Endothelial cell of umbilical vein (primary cell): ENCODE measurements at regions not wholly inside any gene's neighbourhood (a gene's known extent, or its start where the extent isn't known, plus 50 kb on each side); places are given as distances from the start of the nearest gene placed in this dataset.

Experiments used
- BruUV-seq: library from RNA; stranded (reverse); fragments of 400-500 nt; replicated peaks from 2 replicates; lab custom pipeline; 2021; lab: Mats Ljungman, UMichigan
- CTCF ChIA-PET: fragments of 300-600, 350-600 bp; sonication (Branson Sonifier 250); formaldehyde crosslinking; loops from one replicate; lab custom pipeline; 2021; ENCODE audit warnings: antibody characterized with exemption, inconsistent platforms; lab: Charles Lee
- POLR2A ChIA-PET: fragments of 300-600, 350-600 bp; sonication (Branson Sonifier 250); formaldehyde crosslinking; loops from one replicate; lab custom pipeline; 2021; ENCODE audit warnings: antibody characterized with exemption, inconsistent platforms; lab: Charles Lee
- DNase-seq: peaks from one replicate; pipeline ENCODE4 v3.0.0-alpha.2; 2011; ENCODE audit warnings: low read depth, low spot score
- FAIRE-seq: peaks from 2 replicates; lab custom pipeline; 2011; peaks lifted over from hg19 to GRCh38; lab: Jason Lieb, UNC
- H2AFZ ChIP-seq: 2 replicates; pipeline ENCODE4 v1.6.0; 2012; ENCODE audit warnings: low read depth, low read length, control low read depth, inconsistent platforms
- H3K27ac ChIP-seq: 2 replicates; pipeline ENCODE4 v1.5.1; 2011; ENCODE audit warnings: low read depth, mild to moderate bottlenecking, control low read depth, low read length, moderate library complexity; ENCODE audit not compliant: insufficient read depth
- H3K27me3 ChIP-seq, 2 experiments: 2 replicates each; pipeline versions ENCODE4 v1.6.0 to v1.6.1; 2011; ENCODE audit warnings: low read length in 2 of 2, mixed read lengths in 1 of 2; ENCODE audit not compliant: control insufficient read depth in 2 of 2, insufficient read depth in 2 of 2
- H3K36me3 ChIP-seq, 2 experiments: 2 replicates in 1 of 2; 3 replicates in 1 of 2; pipeline ENCODE4 v1.5.1; 2011; ENCODE audit warnings: low read length in 2 of 2, mild to moderate bottlenecking in 1 of 2, moderate library complexity in 1 of 2; ENCODE audit not compliant: control insufficient read depth in 2 of 2, insufficient read depth in 2 of 2; ENCODE audit errors: extremely low read depth in 1 of 2
- H3K4me1 ChIP-seq: 3 replicates; pipeline ENCODE4 v1.5.1; 2011; ENCODE audit warnings: mild to moderate bottlenecking, low read length; ENCODE audit not compliant: control insufficient read depth, insufficient read depth; ENCODE audit errors: extremely low read depth
- H3K4me2 ChIP-seq: 2 replicates; pipeline ENCODE4 v1.6.1; 2011; ENCODE audit warnings: low read length, control low read depth, mixed read lengths; ENCODE audit not compliant: insufficient read depth
- H3K4me3 ChIP-seq, 3 experiments: fragments of 200-600 bp in 1 of 3; sonication (generic), shearing (Covaris generic) in 1 of 3; replicated peaks in 1 of 3; 2 replicates each; pipeline ENCODE4 v1.5.1; 2011 to 2016; ENCODE audit warnings: control low read depth in 3 of 3, low read length in 3 of 3, mild to moderate bottlenecking in 2 of 3, inconsistent platforms in 1 of 3, low read depth in 1 of 3, moderate library complexity in 1 of 3; ENCODE audit not compliant: insufficient read depth in 1 of 3
- H3K79me2 ChIP-seq: 2 replicates; pipeline ENCODE4 v1.6.0; 2012; ENCODE audit warnings: low read length, inconsistent platforms; ENCODE audit not compliant: control insufficient read depth, insufficient read depth
- H3K9ac ChIP-seq: replicated peaks from 2 replicates; pipeline ENCODE3; 2011; ENCODE audit warnings: low read length, control low read depth; ENCODE audit not compliant: insufficient read depth; ENCODE audit errors: extremely low read depth
- H3K9me1 ChIP-seq: replicated peaks from 3 replicates; pipeline ENCODE4 v1.6.0; 2011; ENCODE audit warnings: mild to moderate bottlenecking, low read length; ENCODE audit not compliant: control insufficient read depth, insufficient read depth; ENCODE audit errors: extremely low read depth
- H3K9me3 ChIP-seq: replicated peaks from 2 replicates; pipeline ENCODE4 v1.5.1; 2012; ENCODE audit warnings: low read length, inconsistent platforms; ENCODE audit not compliant: control insufficient read depth, insufficient read depth
- H4K20me1 ChIP-seq: replicated peaks from 2 replicates; pipeline ENCODE3; 2011; ENCODE audit warnings: mild to moderate bottlenecking, low read length; ENCODE audit not compliant: control insufficient read depth, insufficient read depth; ENCODE audit errors: extremely low read depth
- EZH2 ChIP-seq: IDR thresholded peaks from 2 replicates; pipeline ENCODE4 v1.6.1; 2012; ENCODE audit warnings: borderline replicate concordance, low read depth, mild to moderate bottlenecking, moderate library complexity, low read length, inconsistent platforms; ENCODE audit not compliant: severe bottlenecking
- FOS ChIP-seq: IDR thresholded peaks from 2 replicates; pipeline ENCODE4 v1.6.1; 2011; ENCODE audit warnings: mild to moderate bottlenecking, low read length, moderate library complexity, borderline replicate concordance; ENCODE audit not compliant: insufficient read depth
- GATA2 ChIP-seq: IDR thresholded peaks from 2 replicates; pipeline ENCODE4 v1.7.0; 2011; ENCODE audit warnings: low read depth, mild to moderate bottlenecking, moderate library complexity, mixed read lengths, low read length; ENCODE audit not compliant: insufficient read length, insufficient read depth
- JUN ChIP-seq: IDR thresholded peaks from 2 replicates; pipeline ENCODE4 v1.6.1; 2011; ENCODE audit warnings: borderline replicate concordance, low read depth; ENCODE audit not compliant: insufficient read length, insufficient read depth
- MYC ChIP-seq: IDR thresholded peaks from one replicate; pipeline ENCODE4 v1.6.1; 2011; ENCODE audit warnings: mild to moderate bottlenecking, low read depth, low read length
- POLR2A ChIP-seq: IDR thresholded peaks from 2 replicates; pipeline ENCODE4 v1.6.1; 2012; ENCODE audit warnings: low read depth, mild to moderate bottlenecking, control low read depth, low read length
- POLR2AphosphoS5 ChIP-seq: IDR thresholded peaks from 2 replicates; pipeline ENCODE4 v1.6.1; 2012; ENCODE audit warnings: low read depth, mild to moderate bottlenecking, control low read depth, low read length, moderate library complexity; ENCODE audit not compliant: insufficient read depth
- dilution Hi-C: fragments of 300-500 bp; cut with MboI; formaldehyde crosslinking; loops from one replicate; pipeline ENCODE4 v1.15.0; 2019; ENCODE audit warnings: low sequenced_read_pairs; ENCODE audit not compliant: extremely low pct_ligation_motif_present
- intact Hi-C: fragments of 100-400 bp; cut with micrococcal nuclease; formaldehyde crosslinking; loops from one replicate; pipeline ENCODE4 v1.10.0; 2022
- TF ChIP-seq, protein P1 (sequence below): IDR thresholded peaks from 2 replicates; pipeline ENCODE4 v1.6.1; 2011; ENCODE audit not compliant: insufficient read depth, insufficient read length
- TF ChIP-seq, protein P2 (sequence below), 2 donors: IDR thresholded peaks; 1 replicate in 1 of 2; 2 replicates in 1 of 2; pipeline ENCODE4 v1.5.1; 2011; ENCODE audit warnings: low read length in 2 of 2, mild to moderate bottlenecking in 2 of 2, moderate library complexity in 2 of 2, control low read depth in 1 of 2, inconsistent platforms in 1 of 2, low read depth in 1 of 2; ENCODE audit not compliant: insufficient read depth in 1 of 2; ENCODE audit errors: extremely low read depth in 1 of 2

DNA sequence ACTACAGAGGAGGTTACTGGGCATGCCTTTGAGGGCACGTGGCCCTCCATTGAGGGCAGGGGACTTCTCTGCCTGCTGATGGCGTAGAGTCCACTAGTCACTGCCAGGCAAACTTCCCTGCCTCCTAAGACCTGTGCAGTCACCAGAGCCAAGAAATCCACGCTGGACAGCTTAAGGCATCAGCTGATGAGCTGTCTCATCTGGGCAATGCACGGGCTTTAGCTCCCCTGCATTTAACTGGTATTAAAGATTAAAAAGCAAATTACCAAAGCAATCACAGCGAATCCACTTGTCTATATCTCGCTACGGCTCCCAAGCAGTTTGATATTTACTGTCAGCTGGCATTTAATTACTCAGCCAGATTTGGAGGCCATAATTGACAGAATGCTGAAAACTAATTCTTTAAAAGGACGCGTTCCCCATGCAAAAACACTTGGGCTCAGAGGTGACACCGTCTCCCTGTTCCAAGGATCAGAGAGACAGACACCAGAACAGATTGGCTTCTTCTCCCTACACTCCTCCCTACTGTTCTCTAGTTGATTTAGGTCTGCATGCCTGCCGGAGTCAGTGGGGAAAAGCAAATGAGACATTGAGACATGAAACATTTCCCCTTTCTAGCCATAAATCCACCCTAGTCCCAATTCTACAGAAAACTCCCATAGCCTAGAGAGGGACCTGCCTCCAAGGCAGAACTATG is 68.5 kb downstream of the SPATA19 start:
- Histone ChIP-seq H3K9ac (no peak overlapping the region), H3K27ac (no peak overlapping the region), H3K36me3 (no peaks in the 10 kb centered on the region), H3K4me1 (no peaks in the 10 kb centered on the region), H3K27me3 (no peaks in the 10 kb centered on the region), H3K79me2 (no peaks in the 10 kb centered on the region), H3K9me1 (no peaks in the 10 kb centered on the region), H3K9me3 (peaks cover 5% of the 10 kb centered on the region), H3K4me2 (no peak overlapping the region), H4K20me1 (no peaks in the 10 kb centered on the region), H2AFZ (no peak overlapping the region), H3K4me3 (no peak overlapping the region)
- intact Hi-C loops (no loop called here), dilution Hi-C loops (no loop called here)
- ChIA-PET CTCF (no interaction called here), POLR2A (no interaction called here)
- TF ChIP-seq GATA2 (no peak), FOS (no peak), POLR2AphosphoS5 (no peak), EZH2 (no peak), MYC (no peak), POLR2A (no peak), JUN (no peak)
- TF ChIP-seq, protein P1, sequence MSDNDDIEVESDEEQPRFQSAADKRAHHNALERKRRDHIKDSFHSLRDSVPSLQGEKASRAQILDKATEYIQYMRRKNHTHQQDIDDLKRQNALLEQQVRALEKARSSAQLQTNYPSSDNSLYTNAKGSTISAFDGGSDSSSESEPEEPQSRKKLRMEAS = no peak
- TF ChIP-seq, protein P2, sequence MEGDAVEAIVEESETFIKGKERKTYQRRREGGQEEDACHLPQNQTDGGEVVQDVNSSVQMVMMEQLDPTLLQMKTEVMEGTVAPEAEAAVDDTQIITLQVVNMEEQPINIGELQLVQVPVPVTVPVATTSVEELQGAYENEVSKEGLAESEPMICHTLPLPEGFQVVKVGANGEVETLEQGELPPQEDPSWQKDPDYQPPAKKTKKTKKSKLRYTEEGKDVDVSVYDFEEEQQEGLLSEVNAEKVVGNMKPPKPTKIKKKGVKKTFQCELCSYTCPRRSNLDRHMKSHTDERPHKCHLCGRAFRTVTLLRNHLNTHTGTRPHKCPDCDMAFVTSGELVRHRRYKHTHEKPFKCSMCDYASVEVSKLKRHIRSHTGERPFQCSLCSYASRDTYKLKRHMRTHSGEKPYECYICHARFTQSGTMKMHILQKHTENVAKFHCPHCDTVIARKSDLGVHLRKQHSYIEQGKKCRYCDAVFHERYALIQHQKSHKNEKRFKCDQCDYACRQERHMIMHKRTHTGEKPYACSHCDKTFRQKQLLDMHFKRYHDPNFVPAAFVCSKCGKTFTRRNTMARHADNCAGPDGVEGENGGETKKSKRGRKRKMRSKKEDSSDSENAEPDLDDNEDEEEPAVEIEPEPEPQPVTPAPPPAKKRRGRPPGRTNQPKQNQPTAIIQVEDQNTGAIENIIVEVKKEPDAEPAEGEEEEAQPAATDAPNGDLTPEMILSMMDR (IDR thresholded peaks at IDR 0.05; ENCODE audit: extremely low read depth in 1 of 2, insufficient read depth in 1 of 2, low read depth in 1 of 2, low read length in 2 of 2) = no peak
- no peak for FAIRE-seq
- DNase-seq = no peak
- no TSS peak for BruUV-seq
